ENCODE measurements at regions not wholly inside any gene's neighbourhood (a gene's known extent, or its start where the extent isn't known, plus 50 kb on each side); places are given as distances from the start of the nearest gene placed in this dataset.

DNA sequence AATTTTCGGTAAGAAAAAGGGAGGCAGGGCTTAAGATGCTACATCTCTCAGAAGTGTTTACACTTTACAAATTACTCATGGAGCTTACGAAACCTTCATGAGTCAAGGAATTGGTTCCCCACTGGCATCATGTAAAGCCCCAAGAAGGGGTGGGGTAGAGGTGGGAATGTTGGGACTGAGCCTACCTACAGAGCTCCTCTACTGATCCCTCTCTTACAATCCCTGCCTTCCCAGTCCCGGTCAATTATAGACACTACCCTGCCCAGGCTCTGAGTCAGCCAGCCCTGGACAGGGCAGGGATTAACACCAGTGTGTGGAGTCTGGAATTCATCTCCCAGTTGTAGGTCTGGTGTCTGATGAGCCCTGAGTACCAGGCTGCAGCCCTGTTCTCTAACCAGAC lies 248.9 kb downstream of the PAX3 start:
- no peak for DNase-seq
- TF ChIP-seq GATA1 (IDR thresholded peaks at IDR 0.05; ENCODE audit: low read depth, low read length) (no peak), POLR2A (IDR thresholded peaks at IDR 0.05; ENCODE audit: low read length) (no peak)

DNA sequence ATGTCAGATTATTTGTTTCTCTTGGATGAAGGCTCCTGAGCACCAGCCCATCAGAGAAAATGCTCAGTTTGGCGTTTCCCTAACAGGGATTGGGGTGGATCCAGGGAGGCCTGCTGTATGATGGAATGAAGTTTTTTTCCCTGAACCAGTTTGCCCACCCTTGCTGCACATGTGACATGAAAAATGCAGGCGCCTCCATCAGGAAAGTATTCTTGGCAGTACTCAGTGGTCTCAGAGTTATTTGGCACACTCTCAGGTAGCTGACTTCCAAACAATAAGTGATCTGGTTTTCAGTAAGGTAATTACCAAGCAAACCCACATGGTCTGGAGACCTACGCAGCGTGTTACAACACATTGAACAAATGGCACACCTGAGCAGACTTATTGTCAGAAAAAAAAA lies 254.9 kb downstream of the PAX3 start:
- no peak for TF ChIP-seq GATA1 (IDR thresholded peaks at IDR 0.05; ENCODE audit: low read depth, low read length)
- no peak for TF ChIP-seq POLR2A (IDR thresholded peaks at IDR 0.05; ENCODE audit: low read length)
- DNase-seq = no peak

DNA sequence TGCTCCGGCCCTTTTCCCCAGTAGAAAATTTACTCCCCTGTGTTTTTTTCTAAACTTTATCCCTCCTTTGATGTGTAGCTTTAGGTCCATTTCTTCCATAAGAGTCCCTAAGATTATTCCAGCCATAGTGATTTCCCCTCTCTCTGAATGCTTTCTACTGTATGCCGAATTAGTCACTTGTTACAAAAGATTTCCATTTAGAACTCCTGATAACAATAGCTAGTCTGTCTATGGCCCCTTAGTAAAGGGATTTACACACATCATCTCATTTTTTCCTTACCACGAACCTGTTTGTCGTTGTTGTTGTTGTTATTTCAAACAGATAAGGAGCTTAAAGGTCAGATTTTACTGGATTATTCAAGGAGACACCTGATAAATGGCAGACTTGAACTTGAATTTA lies 256.1 kb downstream of the PAX3 start:
- no peak for DNase-seq
- TF ChIP-seq GATA1 (IDR thresholded peaks at IDR 0.05; ENCODE audit: low read depth, low read length) (no peak), POLR2A (IDR thresholded peaks at IDR 0.05; ENCODE audit: low read length) (no peak)

DNA sequence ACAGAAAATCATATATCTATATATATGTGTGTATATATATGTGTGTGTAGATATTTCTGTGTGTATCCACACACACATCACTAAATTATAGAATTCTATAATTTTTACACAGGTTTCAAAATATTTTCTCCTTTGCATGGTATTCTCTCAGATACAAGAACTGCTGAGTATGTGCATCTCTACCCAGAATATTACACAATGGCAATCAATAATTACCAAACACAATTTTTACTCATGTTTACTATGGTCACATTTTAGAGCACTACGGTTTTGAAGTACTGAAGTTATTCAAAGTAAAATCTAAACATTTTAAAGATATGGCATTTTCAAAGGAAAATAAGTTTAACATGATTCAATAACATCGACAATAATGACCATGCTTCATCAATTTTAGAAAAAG lies 258.5 kb downstream of the PAX3 start:
- no peak for DNase-seq
- TF ChIP-seq GATA1 (IDR thresholded peaks at IDR 0.05; ENCODE audit: low read depth, low read length) (no peak), POLR2A (IDR thresholded peaks at IDR 0.05; ENCODE audit: low read length) (no peak)

DNA sequence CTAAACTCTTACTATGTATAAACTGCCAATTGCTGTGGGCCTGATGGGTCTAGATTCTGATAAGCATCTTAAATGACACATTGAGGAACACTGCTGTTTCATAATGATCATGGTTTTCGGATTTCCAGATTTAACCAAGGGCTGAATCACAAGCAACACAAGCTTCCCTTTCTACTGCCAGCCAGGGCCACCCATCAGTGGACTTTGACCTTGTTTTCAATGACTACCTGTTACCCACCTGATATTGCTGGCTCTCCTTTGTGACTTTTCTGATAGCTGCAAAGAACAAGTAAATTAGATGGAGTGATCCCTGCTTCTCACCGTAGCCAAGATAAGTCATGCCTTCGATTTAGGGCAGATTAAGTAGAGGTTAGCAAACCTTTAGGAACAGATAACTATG lies 259.0 kb downstream of the PAX3 start:
- TF ChIP-seq POLR2A (IDR thresholded peaks at IDR 0.05; ENCODE audit: low read length) (no peak), GATA1 (IDR thresholded peaks at IDR 0.05; ENCODE audit: low read depth, low read length) (no peak)
- no peak for DNase-seq

DNA sequence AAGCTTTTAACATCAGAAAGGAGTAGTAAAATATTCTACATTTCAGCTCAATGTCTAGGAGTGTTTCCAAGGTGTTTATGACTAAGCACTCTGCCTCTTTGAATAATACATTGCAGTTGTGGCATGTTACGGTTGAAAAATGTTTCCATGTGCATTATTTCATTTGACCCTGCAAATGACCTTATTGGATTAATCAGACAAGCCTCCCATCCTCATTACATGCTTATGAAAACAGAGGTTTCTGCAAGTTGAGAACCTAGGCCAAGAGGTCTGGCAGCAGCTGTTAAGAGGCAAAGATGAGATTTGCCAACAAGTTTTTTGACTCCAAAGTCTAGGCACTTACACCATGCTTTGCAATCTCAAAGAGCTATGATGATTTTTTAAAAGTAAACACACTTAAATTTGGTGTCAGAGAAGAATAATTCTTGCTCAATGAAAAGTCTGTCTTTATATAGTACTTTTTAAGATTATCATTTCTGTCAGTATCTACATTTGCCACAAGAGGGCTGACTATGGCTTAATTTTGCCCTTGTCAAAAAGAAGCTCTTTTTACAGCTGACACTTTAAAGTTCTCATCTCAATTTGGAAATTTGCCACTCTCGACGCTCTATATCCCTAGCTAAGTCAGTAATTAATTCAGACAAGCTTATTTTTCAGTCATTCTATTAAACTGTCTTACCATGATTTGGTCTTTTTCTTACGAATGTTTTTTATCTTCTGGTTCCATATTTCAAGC lies 260.6 kb downstream of the PAX3 start:
- no peak for DNase-seq
- no peak for TF ChIP-seq POLR2A (IDR thresholded peaks at IDR 0.05; ENCODE audit: low read length)
- no peak for TF ChIP-seq GATA1 (IDR thresholded peaks at IDR 0.05; ENCODE audit: low read depth, low read length)

DNA sequence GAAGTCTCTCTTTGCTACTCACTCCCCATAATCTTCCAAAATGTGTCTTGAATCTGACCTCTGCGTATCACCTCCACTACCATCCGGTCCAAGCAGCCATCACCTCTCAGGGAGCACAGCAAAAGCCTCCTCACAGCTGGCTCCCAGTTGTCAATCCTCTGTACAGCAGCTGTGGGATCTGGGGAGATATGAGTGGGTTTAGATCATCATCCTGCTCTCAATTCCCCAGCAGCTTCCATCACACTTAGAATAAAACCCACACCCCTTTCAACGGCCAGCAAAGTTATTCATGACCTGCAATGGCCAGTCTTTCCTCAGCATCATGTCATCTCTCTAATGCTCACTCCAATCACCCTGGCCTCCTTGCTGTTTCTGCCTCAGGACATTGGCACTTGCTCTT lies 261.6 kb downstream of the PAX3 start:
- TF ChIP-seq GATA1 (IDR thresholded peaks at IDR 0.05; ENCODE audit: low read depth, low read length) (no peak), POLR2A (IDR thresholded peaks at IDR 0.05; ENCODE audit: low read length) (no peak)
- DNase-seq = no peak

DNA sequence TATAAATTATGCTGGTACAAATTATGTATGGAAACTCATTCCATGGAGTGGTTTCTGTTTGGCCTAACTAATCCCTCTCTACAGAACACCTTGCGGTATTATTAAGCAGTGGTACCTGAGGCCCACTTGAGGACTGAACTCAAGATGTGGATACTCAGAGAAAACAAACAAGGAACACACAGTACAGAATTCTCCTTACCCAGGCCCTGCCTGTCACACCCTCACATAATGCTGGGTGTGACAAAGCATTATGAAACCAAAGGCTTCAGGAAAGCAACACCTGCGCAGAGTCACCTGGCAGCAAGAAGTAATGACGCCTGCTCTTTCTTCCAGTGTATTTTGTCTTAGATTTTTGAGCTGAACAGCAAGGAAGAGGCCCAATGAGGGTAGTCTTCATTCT lies 264.7 kb downstream of the PAX3 start:
- no peak for DNase-seq

DNA sequence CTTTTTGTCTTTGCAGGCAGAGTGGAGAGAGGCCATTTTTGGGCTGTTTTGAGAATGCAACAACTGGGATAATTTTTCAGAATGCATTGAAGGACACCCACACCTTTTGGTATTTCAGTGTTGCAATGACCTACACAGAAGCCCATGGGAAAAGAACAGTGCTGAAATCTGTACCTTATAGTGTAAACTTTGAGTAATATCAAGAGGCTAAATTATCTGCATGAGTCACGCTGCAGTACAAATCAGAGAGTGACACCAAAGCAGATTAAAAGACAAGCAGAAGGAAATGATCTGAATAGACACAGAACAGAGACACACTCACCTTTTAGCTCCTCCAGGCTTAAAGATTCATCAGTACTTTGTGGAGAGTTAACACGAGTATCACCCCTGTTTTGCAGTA lies 265.3 kb downstream of the PAX3 start:
- no peak for TF ChIP-seq GATA1 (IDR thresholded peaks at IDR 0.05; ENCODE audit: low read depth, low read length)
- no peak for TF ChIP-seq POLR2A (IDR thresholded peaks at IDR 0.05; ENCODE audit: low read length)
- no peak for DNase-seq

More for the DNA sequence above, 264.7 kb downstream of the PAX3 start:
- TF ChIP-seq GATA1 (IDR thresholded peaks at IDR 0.05; ENCODE audit: low read depth, low read length) (no peak), POLR2A (IDR thresholded peaks at IDR 0.05; ENCODE audit: low read length) (no peak)

DNA sequence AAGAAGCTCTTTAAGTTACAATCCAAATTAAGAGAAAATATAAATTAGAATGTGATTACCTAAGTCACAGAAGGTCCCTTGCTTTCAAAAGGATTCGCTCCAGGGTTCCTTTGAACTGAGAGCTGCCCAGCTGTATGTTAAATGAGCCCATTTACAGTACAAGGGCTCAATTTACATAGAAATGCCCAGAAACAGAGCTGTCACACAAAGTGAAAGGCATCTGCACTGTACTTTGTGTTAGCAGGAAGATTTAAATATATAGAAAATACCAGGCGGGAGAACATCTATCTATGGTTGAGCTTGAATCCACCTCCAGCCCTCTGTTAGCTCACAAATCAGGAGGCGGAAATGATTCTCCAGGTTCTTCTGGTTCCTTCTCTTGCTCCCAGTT lies 272.9 kb downstream of the PAX3 start:
- TF ChIP-seq POLR2A (IDR thresholded peaks at IDR 0.05; ENCODE audit: low read length) = no peak
- no peak for TF ChIP-seq GATA1 (IDR thresholded peaks at IDR 0.05; ENCODE audit: low read depth, low read length)
- no peak for DNase-seq

DNA sequence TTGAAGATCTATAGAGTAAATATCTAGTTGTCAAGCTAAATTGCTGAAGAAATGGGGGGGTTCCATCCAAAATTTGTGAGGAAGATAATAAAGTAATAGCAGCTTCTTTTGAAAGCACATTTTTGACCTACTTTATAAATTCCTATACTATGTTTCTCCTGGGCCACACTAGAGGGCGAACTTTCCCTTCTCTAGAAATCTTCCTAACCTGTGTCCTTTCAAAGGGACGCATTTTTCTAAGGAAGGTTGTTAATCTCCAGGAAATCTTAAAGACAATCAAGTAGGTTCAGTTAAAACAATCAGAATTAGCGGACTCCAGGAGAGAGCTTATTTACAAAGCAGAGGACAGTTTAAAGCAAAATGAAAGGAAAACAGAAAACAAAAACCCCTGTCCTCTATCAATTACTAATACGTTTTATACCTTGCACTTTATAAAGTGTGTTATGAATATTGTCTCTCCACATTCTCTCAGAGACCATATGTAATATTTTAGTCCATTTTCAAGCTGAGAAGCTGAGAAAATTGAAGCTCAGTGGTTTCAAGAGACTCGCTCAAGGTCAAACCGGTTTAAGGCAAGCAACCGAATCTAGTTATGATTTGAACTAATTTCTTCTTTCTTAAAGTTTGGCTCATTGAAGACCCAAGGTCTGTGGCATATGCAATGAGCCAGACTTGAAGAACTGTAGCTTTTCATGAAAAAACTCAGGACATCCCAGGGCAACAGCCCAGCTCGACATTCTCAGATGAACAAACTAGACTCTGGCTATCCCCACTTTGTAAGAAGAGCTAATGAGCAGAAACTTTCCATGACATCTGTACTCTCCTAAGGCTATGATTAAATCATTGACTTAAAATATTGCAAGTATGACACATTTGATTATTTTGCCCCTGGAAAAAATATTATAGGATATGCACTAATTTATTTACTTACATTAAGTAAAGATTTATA lies 273.6 kb downstream of the PAX3 start:
- peak; percentile 11 to 42 for DNase-seq

DNA sequence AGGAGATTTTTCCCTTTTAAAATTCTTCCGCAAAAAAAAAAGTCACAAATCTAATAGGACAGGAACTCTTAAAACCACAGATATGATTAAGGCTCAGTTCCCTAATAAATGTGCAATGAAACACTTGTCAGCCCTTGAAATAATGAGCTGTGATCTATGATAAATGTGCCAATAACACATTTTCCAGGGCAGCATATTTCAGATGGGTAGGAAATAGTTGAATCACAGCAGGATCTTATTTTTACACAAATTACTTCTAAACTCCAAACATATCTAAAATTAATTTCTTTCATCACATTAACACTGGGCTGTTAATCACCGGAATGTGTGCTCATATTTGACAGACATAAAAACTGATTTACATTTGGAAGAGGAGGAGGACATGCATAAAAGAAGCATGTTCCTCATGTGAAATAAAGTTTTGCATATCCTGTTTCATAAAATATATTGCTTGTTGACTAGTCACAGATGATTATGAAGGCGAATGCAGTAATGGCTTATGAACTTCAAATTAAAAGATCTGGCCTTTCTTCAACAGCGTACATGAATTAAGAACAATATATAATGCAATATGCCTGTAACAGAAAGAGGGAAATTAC lies 281.4 kb downstream of the PAX3 start:
- TF ChIP-seq POLR2A (IDR thresholded peaks at IDR 0.05; ENCODE audit: low read length) = no peak
- TF ChIP-seq GATA1 (IDR thresholded peaks at IDR 0.05; ENCODE audit: low read depth, low read length) = no peak
- DNase-seq = no peak

More for the DNA sequence above, 273.6 kb downstream of the PAX3 start:
- TF ChIP-seq POLR2A (IDR thresholded peaks at IDR 0.05; ENCODE audit: low read length) = no peak
- TF ChIP-seq GATA1 (IDR thresholded peaks at IDR 0.05; ENCODE audit: low read depth, low read length) = no peak

DNA sequence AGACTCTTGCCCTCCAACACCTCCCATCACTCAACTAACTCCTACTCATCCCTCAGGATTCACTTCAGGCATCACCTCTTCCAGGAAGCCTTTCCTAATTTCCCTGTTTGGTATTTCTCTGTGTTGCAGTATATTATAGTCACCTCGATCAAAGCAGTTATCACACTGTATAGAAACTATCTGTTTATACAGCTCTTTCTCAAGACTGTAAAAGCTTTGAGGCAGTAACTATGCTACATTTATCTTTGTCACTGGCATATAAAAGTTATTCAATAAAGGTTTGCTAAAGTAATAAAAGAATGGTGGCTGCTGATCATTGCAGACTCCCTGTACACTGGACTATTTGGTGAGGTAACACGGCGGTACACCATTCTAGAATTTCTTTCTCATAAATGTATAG lies 284.9 kb downstream of the PAX3 start:
- DNase-seq = no peak
- TF ChIP-seq POLR2A (IDR thresholded peaks at IDR 0.05; ENCODE audit: low read length) (no peak), GATA1 (IDR thresholded peaks at IDR 0.05; ENCODE audit: low read depth, low read length) (no peak)

DNA sequence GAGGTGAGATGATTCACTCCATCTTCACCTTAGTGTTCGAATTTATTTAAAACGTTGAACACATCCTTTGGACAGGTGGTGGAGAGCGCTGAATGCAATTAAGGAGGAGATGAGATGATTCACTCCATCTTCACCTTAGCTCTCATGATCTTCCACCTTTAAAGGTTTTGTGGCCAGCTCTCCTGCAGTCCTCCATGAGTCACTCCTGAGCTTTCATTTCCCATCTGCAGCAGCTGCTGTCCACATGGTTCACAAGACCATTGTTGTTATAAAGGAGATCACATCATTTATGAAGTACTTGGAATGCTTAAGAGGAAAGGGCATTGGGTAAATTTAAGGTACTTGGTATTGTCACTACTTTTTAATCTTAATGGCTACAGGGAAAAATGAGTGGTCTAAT lies 298.5 kb downstream of the PAX3 start:
- DNase-seq = no peak
- TF ChIP-seq GATA1 (IDR thresholded peaks at IDR 0.05; ENCODE audit: low read depth, low read length) (no peak), POLR2A (IDR thresholded peaks at IDR 0.05; ENCODE audit: low read length) (no peak)

All from erythroblast (primary cell).